Endothelial cell of umbilical vein (primary cell): ENCODE measurements at regions not wholly inside any gene's neighbourhood (a gene's known extent, or its start where the extent isn't known, plus 50 kb on each side); places are given as distances from the start of the nearest gene placed in this dataset.

Experiments used
- BruUV-seq: library from RNA; stranded (reverse); fragments of 400-500 nt; replicated peaks from 2 replicates; lab custom pipeline; 2021; lab: Mats Ljungman, UMichigan
- CTCF ChIA-PET: fragments of 300-600, 350-600 bp; sonication (Branson Sonifier 250); formaldehyde crosslinking; loops from one replicate; lab custom pipeline; 2021; ENCODE audit warnings: antibody characterized with exemption, inconsistent platforms; lab: Charles Lee
- POLR2A ChIA-PET: fragments of 300-600, 350-600 bp; sonication (Branson Sonifier 250); formaldehyde crosslinking; loops from one replicate; lab custom pipeline; 2021; ENCODE audit warnings: antibody characterized with exemption, inconsistent platforms; lab: Charles Lee
- DNase-seq: peaks from one replicate; pipeline ENCODE4 v3.0.0-alpha.2; 2011; ENCODE audit warnings: low read depth, low spot score
- FAIRE-seq: peaks from 2 replicates; lab custom pipeline; 2011; peaks lifted over from hg19 to GRCh38; lab: Jason Lieb, UNC
- H2AFZ ChIP-seq: 2 replicates; pipeline ENCODE4 v1.6.0; 2012; ENCODE audit warnings: low read depth, low read length, control low read depth, inconsistent platforms
- H3K27ac ChIP-seq: 2 replicates; pipeline ENCODE4 v1.5.1; 2011; ENCODE audit warnings: low read depth, mild to moderate bottlenecking, control low read depth, low read length, moderate library complexity; ENCODE audit not compliant: insufficient read depth
- H3K27me3 ChIP-seq, 2 experiments: 2 replicates each; pipeline versions ENCODE4 v1.6.0 to v1.6.1; 2011; ENCODE audit warnings: low read length in 2 of 2, mixed read lengths in 1 of 2; ENCODE audit not compliant: control insufficient read depth in 2 of 2, insufficient read depth in 2 of 2
- H3K36me3 ChIP-seq, 2 experiments: 2 replicates in 1 of 2; 3 replicates in 1 of 2; pipeline ENCODE4 v1.5.1; 2011; ENCODE audit warnings: low read length in 2 of 2, mild to moderate bottlenecking in 1 of 2, moderate library complexity in 1 of 2; ENCODE audit not compliant: control insufficient read depth in 2 of 2, insufficient read depth in 2 of 2; ENCODE audit errors: extremely low read depth in 1 of 2
- H3K4me1 ChIP-seq: 3 replicates; pipeline ENCODE4 v1.5.1; 2011; ENCODE audit warnings: mild to moderate bottlenecking, low read length; ENCODE audit not compliant: control insufficient read depth, insufficient read depth; ENCODE audit errors: extremely low read depth
- H3K4me2 ChIP-seq: 2 replicates; pipeline ENCODE4 v1.6.1; 2011; ENCODE audit warnings: low read length, control low read depth, mixed read lengths; ENCODE audit not compliant: insufficient read depth
- H3K4me3 ChIP-seq, 3 experiments: fragments of 200-600 bp in 1 of 3; sonication (generic), shearing (Covaris generic) in 1 of 3; replicated peaks in 1 of 3; 2 replicates each; pipeline ENCODE4 v1.5.1; 2011 to 2016; ENCODE audit warnings: control low read depth in 3 of 3, low read length in 3 of 3, mild to moderate bottlenecking in 2 of 3, inconsistent platforms in 1 of 3, low read depth in 1 of 3, moderate library complexity in 1 of 3; ENCODE audit not compliant: insufficient read depth in 1 of 3
- H3K79me2 ChIP-seq: 2 replicates; pipeline ENCODE4 v1.6.0; 2012; ENCODE audit warnings: low read length, inconsistent platforms; ENCODE audit not compliant: control insufficient read depth, insufficient read depth
- H3K9ac ChIP-seq: replicated peaks from 2 replicates; pipeline ENCODE3; 2011; ENCODE audit warnings: low read length, control low read depth; ENCODE audit not compliant: insufficient read depth; ENCODE audit errors: extremely low read depth
- H3K9me1 ChIP-seq: replicated peaks from 3 replicates; pipeline ENCODE4 v1.6.0; 2011; ENCODE audit warnings: mild to moderate bottlenecking, low read length; ENCODE audit not compliant: control insufficient read depth, insufficient read depth; ENCODE audit errors: extremely low read depth
- H3K9me3 ChIP-seq: replicated peaks from 2 replicates; pipeline ENCODE4 v1.5.1; 2012; ENCODE audit warnings: low read length, inconsistent platforms; ENCODE audit not compliant: control insufficient read depth, insufficient read depth
- H4K20me1 ChIP-seq: replicated peaks from 2 replicates; pipeline ENCODE3; 2011; ENCODE audit warnings: mild to moderate bottlenecking, low read length; ENCODE audit not compliant: control insufficient read depth, insufficient read depth; ENCODE audit errors: extremely low read depth
- EZH2 ChIP-seq: IDR thresholded peaks from 2 replicates; pipeline ENCODE4 v1.6.1; 2012; ENCODE audit warnings: borderline replicate concordance, low read depth, mild to moderate bottlenecking, moderate library complexity, low read length, inconsistent platforms; ENCODE audit not compliant: severe bottlenecking
- FOS ChIP-seq: IDR thresholded peaks from 2 replicates; pipeline ENCODE4 v1.6.1; 2011; ENCODE audit warnings: mild to moderate bottlenecking, low read length, moderate library complexity, borderline replicate concordance; ENCODE audit not compliant: insufficient read depth
- GATA2 ChIP-seq: IDR thresholded peaks from 2 replicates; pipeline ENCODE4 v1.7.0; 2011; ENCODE audit warnings: low read depth, mild to moderate bottlenecking, moderate library complexity, mixed read lengths, low read length; ENCODE audit not compliant: insufficient read length, insufficient read depth
- JUN ChIP-seq: IDR thresholded peaks from 2 replicates; pipeline ENCODE4 v1.6.1; 2011; ENCODE audit warnings: borderline replicate concordance, low read depth; ENCODE audit not compliant: insufficient read length, insufficient read depth
- MYC ChIP-seq: IDR thresholded peaks from one replicate; pipeline ENCODE4 v1.6.1; 2011; ENCODE audit warnings: mild to moderate bottlenecking, low read depth, low read length
- POLR2AphosphoS5 ChIP-seq: IDR thresholded peaks from 2 replicates; pipeline ENCODE4 v1.6.1; 2012; ENCODE audit warnings: low read depth, mild to moderate bottlenecking, control low read depth, low read length, moderate library complexity; ENCODE audit not compliant: insufficient read depth
- dilution Hi-C: fragments of 300-500 bp; cut with MboI; formaldehyde crosslinking; loops from one replicate; pipeline ENCODE4 v1.15.0; 2019; ENCODE audit warnings: low sequenced_read_pairs; ENCODE audit not compliant: extremely low pct_ligation_motif_present
- intact Hi-C: fragments of 100-400 bp; cut with micrococcal nuclease; formaldehyde crosslinking; loops from one replicate; pipeline ENCODE4 v1.10.0; 2022
- TF ChIP-seq, protein P1 (sequence below): IDR thresholded peaks from 2 replicates; pipeline ENCODE4 v1.6.1; 2011; ENCODE audit not compliant: insufficient read depth, insufficient read length
- TF ChIP-seq, protein P2 (sequence below), 2 donors: IDR thresholded peaks; 1 replicate in 1 of 2; 2 replicates in 1 of 2; pipeline ENCODE4 v1.5.1; 2011; ENCODE audit warnings: low read length in 2 of 2, mild to moderate bottlenecking in 2 of 2, moderate library complexity in 2 of 2, control low read depth in 1 of 2, inconsistent platforms in 1 of 2, low read depth in 1 of 2; ENCODE audit not compliant: insufficient read depth in 1 of 2; ENCODE audit errors: extremely low read depth in 1 of 2

DNA sequence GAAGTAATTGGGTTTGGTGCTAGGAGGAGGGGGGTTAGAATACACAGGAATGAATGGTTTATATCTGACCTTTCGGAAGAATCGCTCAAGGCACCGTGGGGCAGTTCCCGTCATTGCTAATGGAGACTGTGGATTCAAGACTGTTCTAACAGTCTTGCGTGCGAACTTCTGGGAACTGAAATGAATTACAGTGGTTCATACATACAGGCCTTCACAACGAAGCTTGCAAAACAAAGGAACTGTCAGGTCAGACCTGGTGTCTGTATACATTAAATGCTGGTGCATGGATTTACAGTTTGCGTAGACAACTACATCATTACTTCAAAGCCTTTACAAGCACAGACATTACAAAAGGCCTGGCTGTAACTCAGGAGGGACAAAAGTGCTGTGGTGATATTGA is 983.9 kb downstream of the CDH11 start:
- FAIRE-seq (no peak), DNase-seq (no peak)
- no peak for TF ChIP-seq EZH2
- TF ChIP-seq FOS, result no peak
- no peak for TF ChIP-seq POLR2AphosphoS5
- TF ChIP-seq, protein P1, sequence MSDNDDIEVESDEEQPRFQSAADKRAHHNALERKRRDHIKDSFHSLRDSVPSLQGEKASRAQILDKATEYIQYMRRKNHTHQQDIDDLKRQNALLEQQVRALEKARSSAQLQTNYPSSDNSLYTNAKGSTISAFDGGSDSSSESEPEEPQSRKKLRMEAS, result no peak
- TF ChIP-seq, protein P2, sequence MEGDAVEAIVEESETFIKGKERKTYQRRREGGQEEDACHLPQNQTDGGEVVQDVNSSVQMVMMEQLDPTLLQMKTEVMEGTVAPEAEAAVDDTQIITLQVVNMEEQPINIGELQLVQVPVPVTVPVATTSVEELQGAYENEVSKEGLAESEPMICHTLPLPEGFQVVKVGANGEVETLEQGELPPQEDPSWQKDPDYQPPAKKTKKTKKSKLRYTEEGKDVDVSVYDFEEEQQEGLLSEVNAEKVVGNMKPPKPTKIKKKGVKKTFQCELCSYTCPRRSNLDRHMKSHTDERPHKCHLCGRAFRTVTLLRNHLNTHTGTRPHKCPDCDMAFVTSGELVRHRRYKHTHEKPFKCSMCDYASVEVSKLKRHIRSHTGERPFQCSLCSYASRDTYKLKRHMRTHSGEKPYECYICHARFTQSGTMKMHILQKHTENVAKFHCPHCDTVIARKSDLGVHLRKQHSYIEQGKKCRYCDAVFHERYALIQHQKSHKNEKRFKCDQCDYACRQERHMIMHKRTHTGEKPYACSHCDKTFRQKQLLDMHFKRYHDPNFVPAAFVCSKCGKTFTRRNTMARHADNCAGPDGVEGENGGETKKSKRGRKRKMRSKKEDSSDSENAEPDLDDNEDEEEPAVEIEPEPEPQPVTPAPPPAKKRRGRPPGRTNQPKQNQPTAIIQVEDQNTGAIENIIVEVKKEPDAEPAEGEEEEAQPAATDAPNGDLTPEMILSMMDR (IDR thresholded peaks at IDR 0.05; ENCODE audit: extremely low read depth in 1 of 2, insufficient read depth in 1 of 2, low read depth in 1 of 2, low read length in 2 of 2), result no peak
- TF ChIP-seq MYC, result no peak
- TF ChIP-seq GATA2, result no peak
- no peak for TF ChIP-seq JUN
- Histone ChIP-seq H3K27me3 (no peaks in the 10 kb centered on the region), H3K9ac (no peak overlapping the region), H3K9me1 (no peaks in the 10 kb centered on the region), H3K9me3 (no peaks in the 10 kb centered on the region), H3K27ac (no peak overlapping the region), H4K20me1 (no peaks in the 10 kb centered on the region), H3K4me3 (no peak overlapping the region), H3K4me2 (no peak overlapping the region), H3K36me3 (no peaks in the 10 kb centered on the region), H2AFZ (no peak overlapping the region), H3K4me1 (no peaks in the 10 kb centered on the region), H3K79me2 (no peaks in the 10 kb centered on the region)
- dilution Hi-C loops (no loop called here), intact Hi-C loops (no loop called here)
- BruUV-seq, result no TSS peak
- ChIA-PET CTCF (no interaction called here), POLR2A (no interaction called here)
